WTC11 (cell line): ENCODE measurements at regions not wholly inside any gene's neighbourhood (a gene's known extent, or its start where the extent isn't known, plus 50 kb on each side); places are given as distances from the start of the nearest gene placed in this dataset.

Experiments
- ATAC-seq: fragments of 200-7000 bp; cut with Tn5 transposase; 2 replicates; pipeline ENCODE4 v1.10.0; 2021; ENCODE audit warnings: mild to moderate bottlenecking, moderate library complexity
- CTCF ChIA-PET: fragments of 300-600 bp; sonication (Branson Sonifier 250); formaldehyde crosslinking; loops from one replicate; lab custom pipeline; 2021; ENCODE audit warnings: antibody characterized with exemption; lab: Charles Lee
- POLR2A ChIA-PET: fragments of 350-600 bp; sonication (Branson Sonifier 250); formaldehyde crosslinking; loops from one replicate; lab custom pipeline; 2021; ENCODE audit warnings: antibody characterized with exemption; lab: Charles Lee
- DNase-seq: peaks from one replicate; pipeline ENCODE4 v3.0.0; 2021; ENCODE audit warnings: low spot score
- H3K27ac Mint-ChIP-seq: 2 replicates; pipeline ENCODE4 v1.8.0; 2021; ENCODE audit warnings: mixed read lengths
- H3K27me3 Mint-ChIP-seq: 2 replicates; pipeline ENCODE4 v1.8.0; 2021; ENCODE audit warnings: low read depth, mild to moderate bottlenecking, moderate library complexity, mixed read lengths
- H3K36me3 Mint-ChIP-seq: 2 replicates; pipeline ENCODE4 v1.8.0; 2021; ENCODE audit warnings: mixed read lengths
- H3K4me1 Mint-ChIP-seq: 2 replicates; pipeline ENCODE4 v1.8.0; 2022; ENCODE audit warnings: mixed read lengths
- H3K4me3 Mint-ChIP-seq: 2 replicates; pipeline ENCODE4 v1.8.0; 2021; ENCODE audit warnings: mild to moderate bottlenecking, moderate library complexity, mixed read lengths
- H3K9me3 Mint-ChIP-seq: 2 replicates; pipeline ENCODE4 v1.8.0; 2021; ENCODE audit warnings: mixed read lengths
- CTCF ChIP-seq: fragments of 200-600 bp; IDR thresholded peaks from 2 replicates; pipeline ENCODE4 v1.8.0; 2022; ENCODE audit warnings: antibody characterized with exemption
- ESRRA ChIP-seq: sonication (generic); formaldehyde crosslinking; IDR thresholded peaks from 2 replicates; pipeline ENCODE4 v1.8.1; 2022; ENCODE audit warnings: mild to moderate bottlenecking, missing genetic modification reagents, borderline replicate concordance
- FOXP1 ChIP-seq: sonication (generic); formaldehyde crosslinking; IDR thresholded peaks from 2 replicates; pipeline ENCODE4 v1.8.0; 2022; ENCODE audit warnings: missing genetic modification reagents, mild to moderate bottlenecking, moderate library complexity, borderline replicate concordance
- GRHL2 ChIP-seq: fragments of 250-450 bp; sonication (Bioruptor Pico); IDR thresholded peaks from 2 replicates; pipeline ENCODE4 v1.8.0; 2022; ENCODE audit warnings: mild to moderate bottlenecking, moderate library complexity; ENCODE audit not compliant: insufficient replicate concordance, severe bottlenecking
- GTF2I ChIP-seq: fragments of 250-450 bp; sonication (Bioruptor Pico); conservative IDR thresholded peaks from 2 replicates; pipeline ENCODE4 v1.4.0; 2021; ENCODE audit warnings: mild to moderate bottlenecking
- HMGA2 ChIP-seq: fragments of 250-450 bp; sonication (Bioruptor Pico); IDR thresholded peaks from 2 replicates; pipeline ENCODE4 v1.4.0; 2021; ENCODE audit warnings: mild to moderate bottlenecking, moderate library complexity
- NFE2L1 ChIP-seq: sonication (generic); formaldehyde crosslinking; IDR thresholded peaks from 2 replicates; pipeline ENCODE4 v1.8.1; 2023; ENCODE audit warnings: missing genetic modification reagents
- TEAD1 ChIP-seq: sonication (generic); formaldehyde crosslinking; IDR thresholded peaks from 2 replicates; pipeline ENCODE4 v1.8.0; 2022; ENCODE audit warnings: mild to moderate bottlenecking, missing genetic modification reagents
- TEAD4 ChIP-seq: sonication (generic); formaldehyde crosslinking; IDR thresholded peaks from 2 replicates; pipeline ENCODE4 v1.8.0; 2022; ENCODE audit warnings: mild to moderate bottlenecking, missing genetic modification reagents
- ZNF138 ChIP-seq: sonication (generic); formaldehyde crosslinking; conservative IDR thresholded peaks from 2 replicates; pipeline ENCODE4 v1.8.1; 2022; ENCODE audit warnings: mild to moderate bottlenecking, moderate library complexity, missing genetic modification reagents
- ZNF281 ChIP-seq: sonication (generic); formaldehyde crosslinking; IDR thresholded peaks from 2 replicates; pipeline ENCODE4 v1.8.0; 2023; ENCODE audit warnings: mild to moderate bottlenecking, missing genetic modification reagents
- ZNF396 ChIP-seq: fragments of 250-450 bp; sonication (Bioruptor Pico); IDR thresholded peaks from 2 replicates; pipeline ENCODE4 v1.8.0; 2021; ENCODE audit warnings: mild to moderate bottlenecking, moderate library complexity, borderline replicate concordance
- TF ChIP-seq, protein P1 (sequence below): sonication (generic); formaldehyde crosslinking; IDR thresholded peaks from 2 replicates; pipeline ENCODE4 v1.8.0; 2022; ENCODE audit warnings: mild to moderate bottlenecking, missing genetic modification reagents
- TF ChIP-seq, protein P2 (sequence below): fragments of 250-450 bp; sonication (Bioruptor Pico); IDR thresholded peaks from 2 replicates; pipeline ENCODE4 v1.9.0; 2021; ENCODE audit warnings: mild to moderate bottlenecking, borderline replicate concordance
- TF ChIP-seq, protein P3 (sequence below): sonication (generic); formaldehyde crosslinking; IDR thresholded peaks from 2 replicates; pipeline ENCODE4 v1.8.0; 2023; ENCODE audit warnings: missing genetic modification reagents, mild to moderate bottlenecking, borderline replicate concordance
- TF ChIP-seq, protein P4 (sequence below): sonication (generic); formaldehyde crosslinking; IDR thresholded peaks from 2 replicates; pipeline ENCODE4 v1.8.1; 2023; ENCODE audit warnings: mild to moderate bottlenecking, moderate library complexity, missing genetic modification reagents
- TF ChIP-seq, protein P5 (sequence below): sonication (generic); formaldehyde crosslinking; IDR thresholded peaks from 2 replicates; pipeline ENCODE4 v1.8.1; 2022; ENCODE audit warnings: mild to moderate bottlenecking, moderate library complexity, missing genetic modification reagents

GRCh38 chr3:13217253-13217652 lies 144.0 kb upstream of the IQSEC1 start (continued):
- TF ChIP-seq, protein P1, sequence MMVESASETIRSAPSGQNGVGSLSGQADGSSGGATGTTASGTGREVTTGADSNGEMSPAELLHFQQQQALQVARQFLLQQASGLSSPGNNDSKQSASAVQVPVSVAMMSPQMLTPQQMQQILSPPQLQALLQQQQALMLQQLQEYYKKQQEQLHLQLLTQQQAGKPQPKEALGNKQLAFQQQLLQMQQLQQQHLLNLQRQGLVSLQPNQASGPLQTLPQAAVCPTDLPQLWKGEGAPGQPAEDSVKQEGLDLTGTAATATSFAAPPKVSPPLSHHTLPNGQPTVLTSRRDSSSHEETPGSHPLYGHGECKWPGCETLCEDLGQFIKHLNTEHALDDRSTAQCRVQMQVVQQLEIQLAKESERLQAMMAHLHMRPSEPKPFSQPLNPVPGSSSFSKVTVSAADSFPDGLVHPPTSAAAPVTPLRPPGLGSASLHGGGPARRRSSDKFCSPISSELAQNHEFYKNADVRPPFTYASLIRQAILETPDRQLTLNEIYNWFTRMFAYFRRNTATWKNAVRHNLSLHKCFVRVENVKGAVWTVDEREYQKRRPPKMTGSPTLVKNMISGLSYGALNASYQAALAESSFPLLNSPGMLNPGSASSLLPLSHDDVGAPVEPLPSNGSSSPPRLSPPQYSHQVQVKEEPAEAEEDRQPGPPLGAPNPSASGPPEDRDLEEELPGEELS (CRISPR knock-in tag), result no peak
- TF ChIP-seq ESRRA (CRISPR knock-in tag) (no peak), TEAD1 (no peak)
- TF ChIP-seq, all 79 proteins: peak for 0

- Mint-ChIP-seq H3K4me3 (no peak overlapping the region), H3K27me3 (no peaks in the 10 kb centered on the region)
- POLR2A ChIA-PET, result no interaction called here
- TF ChIP-seq GTF2I (CRISPR knock-in tag) (no peak), ZNF281 (CRISPR knock-in tag) (no peak), FOXP1 (CRISPR knock-in tag) (no peak), CTCF (no peak), NFE2L1 (CRISPR knock-in tag) (no peak), GRHL2 (no peak), ZNF396 (CRISPR knock-in tag) (no peak), HMGA2 (CRISPR knock-in tag) (no peak), TEAD4 (no peak), ZNF138 (CRISPR knock-in tag) (no peak)
- TF ChIP-seq, protein P2, sequence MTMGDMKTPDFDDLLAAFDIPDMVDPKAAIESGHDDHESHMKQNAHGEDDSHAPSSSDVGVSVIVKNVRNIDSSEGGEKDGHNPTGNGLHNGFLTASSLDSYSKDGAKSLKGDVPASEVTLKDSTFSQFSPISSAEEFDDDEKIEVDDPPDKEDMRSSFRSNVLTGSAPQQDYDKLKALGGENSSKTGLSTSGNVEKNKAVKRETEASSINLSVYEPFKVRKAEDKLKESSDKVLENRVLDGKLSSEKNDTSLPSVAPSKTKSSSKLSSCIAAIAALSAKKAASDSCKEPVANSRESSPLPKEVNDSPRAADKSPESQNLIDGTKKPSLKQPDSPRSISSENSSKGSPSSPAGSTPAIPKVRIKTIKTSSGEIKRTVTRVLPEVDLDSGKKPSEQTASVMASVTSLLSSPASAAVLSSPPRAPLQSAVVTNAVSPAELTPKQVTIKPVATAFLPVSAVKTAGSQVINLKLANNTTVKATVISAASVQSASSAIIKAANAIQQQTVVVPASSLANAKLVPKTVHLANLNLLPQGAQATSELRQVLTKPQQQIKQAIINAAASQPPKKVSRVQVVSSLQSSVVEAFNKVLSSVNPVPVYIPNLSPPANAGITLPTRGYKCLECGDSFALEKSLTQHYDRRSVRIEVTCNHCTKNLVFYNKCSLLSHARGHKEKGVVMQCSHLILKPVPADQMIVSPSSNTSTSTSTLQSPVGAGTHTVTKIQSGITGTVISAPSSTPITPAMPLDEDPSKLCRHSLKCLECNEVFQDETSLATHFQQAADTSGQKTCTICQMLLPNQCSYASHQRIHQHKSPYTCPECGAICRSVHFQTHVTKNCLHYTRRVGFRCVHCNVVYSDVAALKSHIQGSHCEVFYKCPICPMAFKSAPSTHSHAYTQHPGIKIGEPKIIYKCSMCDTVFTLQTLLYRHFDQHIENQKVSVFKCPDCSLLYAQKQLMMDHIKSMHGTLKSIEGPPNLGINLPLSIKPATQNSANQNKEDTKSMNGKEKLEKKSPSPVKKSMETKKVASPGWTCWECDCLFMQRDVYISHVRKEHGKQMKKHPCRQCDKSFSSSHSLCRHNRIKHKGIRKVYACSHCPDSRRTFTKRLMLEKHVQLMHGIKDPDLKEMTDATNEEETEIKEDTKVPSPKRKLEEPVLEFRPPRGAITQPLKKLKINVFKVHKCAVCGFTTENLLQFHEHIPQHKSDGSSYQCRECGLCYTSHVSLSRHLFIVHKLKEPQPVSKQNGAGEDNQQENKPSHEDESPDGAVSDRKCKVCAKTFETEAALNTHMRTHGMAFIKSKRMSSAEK (CRISPR knock-in tag), result no peak
- TF ChIP-seq, protein P3, sequence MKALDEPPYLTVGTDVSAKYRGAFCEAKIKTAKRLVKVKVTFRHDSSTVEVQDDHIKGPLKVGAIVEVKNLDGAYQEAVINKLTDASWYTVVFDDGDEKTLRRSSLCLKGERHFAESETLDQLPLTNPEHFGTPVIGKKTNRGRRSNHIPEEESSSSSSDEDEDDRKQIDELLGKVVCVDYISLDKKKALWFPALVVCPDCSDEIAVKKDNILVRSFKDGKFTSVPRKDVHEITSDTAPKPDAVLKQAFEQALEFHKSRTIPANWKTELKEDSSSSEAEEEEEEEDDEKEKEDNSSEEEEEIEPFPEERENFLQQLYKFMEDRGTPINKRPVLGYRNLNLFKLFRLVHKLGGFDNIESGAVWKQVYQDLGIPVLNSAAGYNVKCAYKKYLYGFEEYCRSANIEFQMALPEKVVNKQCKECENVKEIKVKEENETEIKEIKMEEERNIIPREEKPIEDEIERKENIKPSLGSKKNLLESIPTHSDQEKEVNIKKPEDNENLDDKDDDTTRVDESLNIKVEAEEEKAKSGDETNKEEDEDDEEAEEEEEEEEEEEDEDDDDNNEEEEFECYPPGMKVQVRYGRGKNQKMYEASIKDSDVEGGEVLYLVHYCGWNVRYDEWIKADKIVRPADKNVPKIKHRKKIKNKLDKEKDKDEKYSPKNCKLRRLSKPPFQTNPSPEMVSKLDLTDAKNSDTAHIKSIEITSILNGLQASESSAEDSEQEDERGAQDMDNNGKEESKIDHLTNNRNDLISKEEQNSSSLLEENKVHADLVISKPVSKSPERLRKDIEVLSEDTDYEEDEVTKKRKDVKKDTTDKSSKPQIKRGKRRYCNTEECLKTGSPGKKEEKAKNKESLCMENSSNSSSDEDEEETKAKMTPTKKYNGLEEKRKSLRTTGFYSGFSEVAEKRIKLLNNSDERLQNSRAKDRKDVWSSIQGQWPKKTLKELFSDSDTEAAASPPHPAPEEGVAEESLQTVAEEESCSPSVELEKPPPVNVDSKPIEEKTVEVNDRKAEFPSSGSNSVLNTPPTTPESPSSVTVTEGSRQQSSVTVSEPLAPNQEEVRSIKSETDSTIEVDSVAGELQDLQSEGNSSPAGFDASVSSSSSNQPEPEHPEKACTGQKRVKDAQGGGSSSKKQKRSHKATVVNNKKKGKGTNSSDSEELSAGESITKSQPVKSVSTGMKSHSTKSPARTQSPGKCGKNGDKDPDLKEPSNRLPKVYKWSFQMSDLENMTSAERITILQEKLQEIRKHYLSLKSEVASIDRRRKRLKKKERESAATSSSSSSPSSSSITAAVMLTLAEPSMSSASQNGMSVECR (CRISPR knock-in tag), result no peak
- TF ChIP-seq, protein P4, sequence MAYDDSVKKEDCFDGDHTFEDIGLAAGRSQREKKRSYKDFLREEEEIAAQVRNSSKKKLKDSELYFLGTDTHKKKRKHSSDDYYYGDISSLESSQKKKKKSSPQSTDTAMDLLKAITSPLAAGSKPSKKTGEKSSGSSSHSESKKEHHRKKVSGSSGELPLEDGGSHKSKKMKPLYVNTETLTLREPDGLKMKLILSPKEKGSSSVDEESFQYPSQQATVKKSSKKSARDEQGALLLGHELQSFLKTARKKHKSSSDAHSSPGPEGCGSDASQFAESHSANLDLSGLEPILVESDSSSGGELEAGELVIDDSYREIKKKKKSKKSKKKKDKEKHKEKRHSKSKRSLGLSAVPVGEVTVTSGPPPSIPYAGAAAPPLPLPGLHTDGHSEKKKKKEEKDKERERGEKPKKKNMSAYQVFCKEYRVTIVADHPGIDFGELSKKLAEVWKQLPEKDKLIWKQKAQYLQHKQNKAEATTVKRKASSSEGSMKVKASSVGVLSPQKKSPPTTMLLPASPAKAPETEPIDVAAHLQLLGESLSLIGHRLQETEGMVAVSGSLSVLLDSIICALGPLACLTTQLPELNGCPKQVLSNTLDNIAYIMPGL (CRISPR knock-in tag), result no peak
- TF ChIP-seq, protein P5, sequence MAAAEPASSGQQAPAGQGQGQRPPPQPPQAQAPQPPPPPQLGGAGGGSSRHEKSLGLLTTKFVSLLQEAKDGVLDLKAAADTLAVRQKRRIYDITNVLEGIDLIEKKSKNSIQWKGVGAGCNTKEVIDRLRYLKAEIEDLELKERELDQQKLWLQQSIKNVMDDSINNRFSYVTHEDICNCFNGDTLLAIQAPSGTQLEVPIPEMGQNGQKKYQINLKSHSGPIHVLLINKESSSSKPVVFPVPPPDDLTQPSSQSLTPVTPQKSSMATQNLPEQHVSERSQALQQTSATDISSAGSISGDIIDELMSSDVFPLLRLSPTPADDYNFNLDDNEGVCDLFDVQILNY, result no peak
- TF ChIP-seq, all 79 proteins: peak for 0
- Mint-ChIP-seq H3K4me1 (peaks cover 8% of the 10 kb centered on the region; the same call in 1 of the 2 replicates), H3K36me3 (no peaks in the 10 kb centered on the region), H3K27ac (no peak overlapping the region), H3K9me3 (no peaks in the 10 kb centered on the region)
- no peak for ATAC-seq
- CTCF ChIA-PET, result interaction anchor here (0.6 to 4.1 kb wide), 4 partner anchors 14 to 124 kb away, joined by 3 to 12 read pairs (median 4); no protein-coding TSS in a partner anchor
- no peak for DNase-seq
These were observed 142.8 kb upstream of the IQSEC1 start for GRCh38 chr3:13215940-13216546.
